Ovary (tissue), 7 donors: ENCODE measurements at regions not wholly inside any gene's neighbourhood (a gene's known extent, or its start where the extent isn't known, plus 50 kb on each side); places are given as distances from the start of the nearest gene placed in this dataset.

ENCODE experiments used
- DNase-seq, 5 donors: peaks; one replicate each; pipeline ENCODE4 v3.0.0-alpha.2; 2019 to 2020
- H3K27ac ChIP-seq, 2 donors: fragments of 200-600 bp; one replicate each; pipeline versions ENCODE4 v1.5.1 to v1.8.0; 2019 to 2022
- H3K27me3 ChIP-seq: fragments of 200-600 bp; one replicate; pipeline ENCODE4 v1.8.0; 2022
- H3K36me3 ChIP-seq: fragments of 200-600 bp; sonication (generic); one replicate; pipeline ENCODE4 v1.5.1; 2019
- H3K4me1 ChIP-seq: one replicate; pipeline ENCODE4 v1.8.1; 2013; ENCODE audit warnings: mild to moderate bottlenecking, moderate library complexity; ENCODE audit not compliant: insufficient read depth
- H3K4me3 ChIP-seq: fragments of 200-600 bp; sonication (generic); one replicate; pipeline ENCODE4 v1.5.1; 2017
- H3K9me3 ChIP-seq, 2 donors: fragments of 200-600 bp in 1 of 2; sonication (generic) in 1 of 2; one replicate each; pipeline versions ENCODE4 v1.5.1 to v1.8.1; 2013 to 2019; ENCODE audit warnings: mild to moderate bottlenecking in 1 of 2, moderate library complexity in 1 of 2
- CTCF ChIP-seq, 3 donors: fragments of 450-650 bp in 2 of 3; fragments of 200-600 bp in 1 of 3; IDR thresholded peaks; one replicate each; pipeline versions ENCODE4 v1.5.1 to v1.8.0; 2016 to 2022; ENCODE audit warnings: antibody characterized with exemption in 3 of 3, mild to moderate bottlenecking in 1 of 3
- EP300 ChIP-seq: sonication (generic); formaldehyde crosslinking; IDR thresholded peaks from one replicate; pipeline ENCODE4 v1.6.1; 2017; ENCODE audit warnings: antibody characterized with exemption
- POLR2A ChIP-seq: fragments of 450-650 bp; IDR thresholded peaks from one replicate; pipeline ENCODE4 v1.6.1; 2017; ENCODE audit warnings: antibody characterized with exemption, mild to moderate bottlenecking, moderate library complexity
- WGBS, 3 donors: extraction: QIAGEN DNeasy Blood & Tissue Kit in 1 of 3; methylation state at CpG; one replicate each; pipeline versions ENCODE4 v1.1.5 to v1.1.7; 2013 to 2017; 5-methylcytosine and 5-hydroxymethylcytosine counted together
- intact Hi-C, 4 donors: fragments of 100-400 bp; cut with DNase I; formaldehyde crosslinking; loops; one replicate each; pipeline versions ENCODE4 v1.11.0 to v1.15.1; 2022 to 2023
- donor health status: DM: no; HTN: no; CAD: no; lungs with moderate emphysema.
- donor health status: DM: no; HTN: no; CAD: no.
- donor health status: Bipolar disorder and iron deficiency.
- donor health status: DM: no; HTN: no; CAD: no.
- donor health status: DM: yes; HTN: yes; CAD: no.

DNA sequence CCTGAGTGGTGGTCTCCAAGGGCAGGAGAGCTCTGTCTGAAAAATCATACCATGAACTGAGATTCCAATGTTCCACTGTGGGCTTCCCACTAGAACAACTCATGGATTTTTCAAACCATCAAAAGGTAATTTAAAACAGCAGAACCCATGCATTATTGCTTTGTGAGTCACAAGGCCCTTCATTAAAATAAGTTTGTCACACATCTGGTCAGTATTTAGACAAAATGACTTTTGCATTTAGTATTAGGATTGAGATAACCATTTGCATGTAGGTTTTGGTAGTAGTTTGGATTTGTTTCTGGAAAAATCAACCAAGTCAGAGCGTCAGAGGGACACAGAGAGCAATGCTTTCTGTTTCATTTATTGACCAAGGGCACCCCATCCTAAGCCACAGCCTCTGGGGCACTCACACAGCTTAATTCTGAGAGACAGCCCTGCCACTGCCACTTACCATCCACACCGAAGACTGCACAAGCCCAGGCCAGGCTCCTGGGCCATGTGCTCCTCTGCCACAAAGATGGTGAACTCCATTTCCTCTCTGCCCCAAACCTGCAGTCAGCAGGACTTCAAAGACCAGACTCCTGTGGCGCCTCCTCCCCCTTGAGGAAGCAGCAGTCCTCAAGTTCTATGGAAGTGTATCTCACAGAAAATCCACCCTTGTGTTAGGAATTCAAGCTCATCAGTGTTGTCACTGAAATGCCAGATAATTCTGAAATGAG is 132.6 kb upstream of the DUSP10 start:
- no peaks in the 10 kb centered on the region for H3K27me3 ChIP-seq
- H3K36me3 ChIP-seq = no peaks in the 10 kb centered on the region
- intact Hi-C loops = no loop called here
- TF ChIP-seq CTCF (IDR thresholded peaks at IDR 0.05) = no peak
- TF ChIP-seq EP300 = no peak
- no peak for TF ChIP-seq POLR2A
- H3K4me1 ChIP-seq = peaks cover 5% of the 10 kb centered on the region
- H3K9me3 ChIP-seq = no peaks in the 10 kb centered on the region
- H3K4me3 ChIP-seq = no peak overlapping the region
- WGBS, 3 donors = 94 to 98% (median 95%) methylated on average over 3 of the region's 3 CpGs
- no peak overlapping the region for H3K27ac ChIP-seq
- DNase-seq = no peak

GRCh38 chr1:221873673-221874072 is 131.8 kb upstream of the DUSP10 start:
- TF ChIP-seq POLR2A = no peak
- TF ChIP-seq EP300 = no peak
- TF ChIP-seq CTCF (IDR thresholded peaks at IDR 0.05) = no peak
- Histone ChIP-seq H3K27me3 (no peaks in the 10 kb centered on the region), H3K36me3 (no peaks in the 10 kb centered on the region), H3K4me3 (no peak overlapping the region), H3K4me1 (no peaks in the 10 kb centered on the region), H3K27ac (no peak overlapping the region), H3K9me3 (no peaks in the 10 kb centered on the region)
- intact Hi-C loops = no loop called here
- DNase-seq = no peak
- WGBS, 3 donors = 91 to 96% (median 95%) methylated on average over 2 of the region's 2 CpGs

- Histone ChIP-seq H3K4me1 (no peaks in the 10 kb centered on the region), H3K9me3 (no peaks in the 10 kb centered on the region), H3K27me3 (no peaks in the 10 kb centered on the region), H3K36me3 (no peaks in the 10 kb centered on the region), H3K4me3 (no peak overlapping the region), H3K27ac (no peak overlapping the region)
- no peak for DNase-seq
- TF ChIP-seq POLR2A = no peak
- no peak for TF ChIP-seq CTCF (IDR thresholded peaks at IDR 0.05)
- no peak for TF ChIP-seq EP300
- intact Hi-C loops = no loop called here
- 91 to 93% (median 92%) methylated on average over 6 of the region's 6 CpGs for WGBS, 3 donors
Observed at GRCh38 chr1:221871056-221871455, 129.2 kb upstream of the DUSP10 start.

GRCh38 chr1:221869779-221870178 is 127.9 kb upstream of the DUSP10 start:
- TF ChIP-seq POLR2A (no peak), EP300 (no peak), CTCF (IDR thresholded peaks at IDR 0.05) (no peak)
- Histone ChIP-seq H3K36me3 (no peaks in the 10 kb centered on the region), H3K4me3 (no peak overlapping the region), H3K9me3 (no peaks in the 10 kb centered on the region), H3K27me3 (no peaks in the 10 kb centered on the region), H3K4me1 (no peaks in the 10 kb centered on the region), H3K27ac (no peak overlapping the region)
- WGBS, 3 donors = 89 to 96% (median 95%) methylated on average over 3 of the region's 3 CpGs
- intact Hi-C loops = no loop called here
- no peak for DNase-seq
